Lower leg skin (tissue), 4 donors: ENCODE measurements at regions not wholly inside any gene's neighbourhood (a gene's known extent, or its start where the extent isn't known, plus 50 kb on each side); places are given as distances from the start of the nearest gene placed in this dataset.

Experiments
- DNase-seq, 2 donors: peaks; one replicate each; pipeline ENCODE4 v3.0.0-alpha.2; 2019; ENCODE audit warnings: low spot score in 2 of 2
- H3K4me3 ChIP-seq: fragments of 200-600 bp; sonication (generic); 2 replicates; pipeline ENCODE4 v1.5.1; 2017; ENCODE audit warnings: mild to moderate bottlenecking, low read depth; ENCODE audit not compliant: poor library complexity, severe bottlenecking
- CTCF ChIP-seq, 3 donors: fragments of 450-650 bp; IDR thresholded peaks; one replicate each; pipeline ENCODE4 v1.5.1; 2016; ENCODE audit warnings: antibody characterized with exemption in 3 of 3, mild to moderate bottlenecking in 3 of 3, moderate library complexity in 2 of 3
- POLR2A ChIP-seq, 2 donors: fragments of 450-650 bp; IDR thresholded peaks; one replicate each; pipeline ENCODE4 v1.6.1; 2016 to 2017; ENCODE audit warnings: antibody characterized with exemption in 2 of 2, mild to moderate bottlenecking in 1 of 2, moderate library complexity in 1 of 2
- WGBS, 2 donors: methylation state at CpG; one replicate each; pipeline ENCODE4 v1.1.5; 2018; 5-methylcytosine and 5-hydroxymethylcytosine counted together
- intact Hi-C: fragments of 100-400 bp; cut with DNase I; formaldehyde crosslinking; loops from one replicate; pipeline ENCODE4 v1.15.0; 2023; ENCODE audit warnings: low total_unique reads

GRCh38 chr2:134175834-134176233 is 78.0 kb upstream of the MGAT5 start:
- intact Hi-C loops, result no loop called here
- H3K4me3 ChIP-seq, result no peak overlapping the region
- TF ChIP-seq CTCF (IDR thresholded peaks at IDR 0.05), result no peak
- TF ChIP-seq POLR2A (IDR thresholded peaks at IDR 0.05), result no peak
- 83 to 86% methylated on average over 1 of the region's 1 CpG for WGBS, 2 donors
- no peak for DNase-seq

GRCh38 chr2:134177351-134177931 is 76.4 kb upstream of the MGAT5 start:
- 88 to 90% methylated on average over 13 of the region's 13 CpGs for WGBS, 2 donors
- TF ChIP-seq CTCF (IDR thresholded peaks at IDR 0.05) (no peak), POLR2A (IDR thresholded peaks at IDR 0.05) (no peak)

GRCh38 chr2:134178138-134178877 is 75.6 kb upstream of the MGAT5 start:
- TF ChIP-seq CTCF (IDR thresholded peaks at IDR 0.05) (no peak), POLR2A (IDR thresholded peaks at IDR 0.05) (no peak)
- no peak overlapping the region for H3K4me3 ChIP-seq
- 79 to 88% methylated on average over 3 of the region's 3 CpGs for WGBS, 2 donors
- DNase-seq, result no peak
- intact Hi-C loops, result no loop called here

More at GRCh38 chr2:134177351-134177931, 76.4 kb upstream of the MGAT5 start:
- DNase-seq, result no peak
- no peak overlapping the region for H3K4me3 ChIP-seq
- intact Hi-C loops, result no loop called here

- intact Hi-C loops, result no loop called here
- no peak for DNase-seq
- H3K4me3 ChIP-seq, result no peak overlapping the region
- WGBS, 2 donors, result 52 to 62% methylated on average over 5 of the region's 5 CpGs
- TF ChIP-seq POLR2A (IDR thresholded peaks at IDR 0.05) (no peak), CTCF (IDR thresholded peaks at IDR 0.05) (no peak)
These were observed 72.7 kb upstream of the MGAT5 start for GRCh38 chr2:134181219-134181618.

GRCh38 chr2:134183679-134184078 is 70.2 kb upstream of the MGAT5 start:
- TF ChIP-seq CTCF (IDR thresholded peaks at IDR 0.05), result no peak
- TF ChIP-seq POLR2A (IDR thresholded peaks at IDR 0.05), result no peak
- WGBS, 2 donors, result 88 to 89% methylated on average over 9 of the region's 9 CpGs
- intact Hi-C loops, result no loop called here
- no peak overlapping the region for H3K4me3 ChIP-seq
- no peak for DNase-seq
